K562 (cell line): ENCODE measurements at regions not wholly inside any gene's neighbourhood (a gene's known extent, or its start where the extent isn't known, plus 50 kb on each side); places are given as distances from the start of the nearest gene placed in this dataset.

Experiments
- ATAC-seq: fragments of 200-7000 bp; cut with Tn5 transposase; 3 replicates; pipeline ENCODE4 v1.9.1; 2020; ENCODE audit warnings: moderate library complexity
- BruUV-seq: library from RNA; stranded (reverse); fragments of 400-500 nt; replicated peaks from 2 replicates; lab custom pipeline; 2021; lab: Mats Ljungman, UMichigan
- CTCF ChIA-PET: fragments of 300-600 bp; formaldehyde crosslinking; extraction: SDS; loops from one replicate; lab custom pipeline; 2021; ENCODE audit warnings: low intra/inter-chr PET ratio; lab: Yijun Ruan, JAX
- POLR2A ChIA-PET: fragments of 300-600, 350-650 bp; sonication (Branson Sonifier 250); formaldehyde crosslinking; extraction: SDS; loops from one replicate; lab custom pipeline; 2021; ENCODE audit warnings: antibody characterized with exemption, inconsistent platforms; lab: Yijun Ruan, JAX
- DNase-seq, 4 experiments: peaks; one replicate each; pipeline versions ENCODE4 v3.0.0 to v3.0.0-alpha.2; 2011 to 2018; ENCODE audit warnings: low spot score in 3 of 4, mixed read lengths in 3 of 4; ENCODE audit errors: extremely low read depth in 1 of 4
- FAIRE-seq: peaks from 2 replicates; lab custom pipeline; 2011; peaks lifted over from hg19 to GRCh38; lab: Jason Lieb, UNC
- H2AFZ ChIP-seq: 2 replicates; pipeline ENCODE4 v1.6.0; 2011; ENCODE audit warnings: low read depth, low read length, control low read depth, inconsistent platforms
- H3K27ac ChIP-seq: fragments of 200-600 bp; 3 replicates; pipeline ENCODE4 v1.8.0; 2011; ENCODE audit warnings: low read depth, mild to moderate bottlenecking, control low read depth, inconsistent platforms, low read length, moderate library complexity, mixed read lengths; ENCODE audit errors: extremely low read depth
- H3K27me3 ChIP-seq, 2 experiments: fragments of 300-600 bp in 1 of 2; 2 replicates in 1 of 2; 3 replicates in 1 of 2; pipeline versions ENCODE4 v1.6.0 to v1.8.0; 2011; ENCODE audit warnings: inconsistent platforms in 2 of 2, low read length in 2 of 2, mild to moderate bottlenecking in 1 of 2, mixed read lengths in 1 of 2, moderate library complexity in 1 of 2; ENCODE audit not compliant: control insufficient read depth in 2 of 2, insufficient read depth in 2 of 2
- H3K36me3 ChIP-seq: fragments of 300-600 bp; 3 replicates; pipeline ENCODE4 v1.8.0; 2011; ENCODE audit warnings: mild to moderate bottlenecking, low read length, inconsistent platforms; ENCODE audit not compliant: control insufficient read depth, insufficient read depth
- H3K4me1 ChIP-seq, 2 experiments: fragments of 200-600 bp in 1 of 2; replicated peaks in 1 of 2; 2 replicates in 1 of 2; 3 replicates in 1 of 2; pipeline versions ENCODE4 v1.5.1 to v1.8.0; 2011; ENCODE audit warnings: inconsistent platforms in 2 of 2, low read length in 2 of 2, mild to moderate bottlenecking in 1 of 2, mixed read lengths in 1 of 2, moderate library complexity in 1 of 2; ENCODE audit not compliant: control insufficient read depth in 2 of 2, insufficient read depth in 2 of 2
- H3K4me2 ChIP-seq: 2 replicates; pipeline ENCODE4 v1.6.1; 2011; ENCODE audit warnings: low read length, control low read depth, inconsistent platforms, mixed read lengths; ENCODE audit not compliant: insufficient read depth
- H3K4me3 ChIP-seq: fragments of 200-600 bp; sonication (generic), shearing (Covaris generic); 2 replicates; pipeline ENCODE4 v1.5.1; 2016; ENCODE audit warnings: control low read depth, inconsistent platforms
- H3K79me2 ChIP-seq: fragments of 200-600 bp; 3 replicates; pipeline ENCODE4 v1.8.0; 2011; ENCODE audit warnings: low read length, inconsistent platforms; ENCODE audit not compliant: control insufficient read depth, insufficient read depth
- H3K9ac ChIP-seq, 2 experiments: 2 replicates each; pipeline versions ENCODE4 v1.6.0 to v1.6.1; 2011; ENCODE audit warnings: low read depth in 2 of 2, low read length in 2 of 2, control low read depth in 1 of 2, inconsistent platforms in 1 of 2, mild to moderate bottlenecking in 1 of 2, mixed read lengths in 1 of 2; ENCODE audit not compliant: insufficient read depth in 1 of 2
- H3K9me1 ChIP-seq: one replicate; pipeline ENCODE4 v1.6.0; 2011; ENCODE audit warnings: inconsistent platforms, mild to moderate bottlenecking, low read length, moderate library complexity; ENCODE audit not compliant: control insufficient read depth, insufficient read depth
- H3K9me3 ChIP-seq: replicated peaks from 2 replicates; pipeline ENCODE4 v1.5.1; 2011; ENCODE audit warnings: low read depth, low read length, inconsistent platforms; ENCODE audit not compliant: control insufficient read depth, insufficient read depth
- H4K20me1 ChIP-seq: replicated peaks from 2 replicates; pipeline ENCODE4 v1.6.1; 2011; ENCODE audit warnings: low read length, inconsistent platforms, mixed read lengths; ENCODE audit not compliant: control insufficient read depth, insufficient read depth
- RBM15 ChIP-seq: fragments of 200-400 bp; formaldehyde crosslinking; IDR thresholded peaks from 2 replicates; pipeline ENCODE4 v1.6.1; 2018; ENCODE audit warnings: mild to moderate bottlenecking, low read length, moderate library complexity; ENCODE audit not compliant: insufficient read depth
- SIN3A ChIP-seq, 2 experiments: fragments of 150-350 bp in 1 of 2; IDR thresholded peaks; 2 replicates each; pipeline ENCODE4 v1.6.1; 2011 to 2016; ENCODE audit warnings: borderline replicate concordance in 2 of 2, low read depth in 2 of 2, low read length in 2 of 2, mild to moderate bottlenecking in 2 of 2, moderate library complexity in 2 of 2; ENCODE audit not compliant: control insufficient read depth in 1 of 2
- U2AF2 ChIP-seq: fragments of 200-400 bp; formaldehyde crosslinking; optimal IDR thresholded peaks from 2 replicates; pipeline ENCODE3; 2017; ENCODE audit warnings: low read depth, mild to moderate bottlenecking, low read length
- ZBTB17 ChIP-seq: fragments of 450-650 bp; formaldehyde crosslinking; IDR thresholded peaks from 2 replicates; pipeline ENCODE4 v1.4.0; 2020; ENCODE audit warnings: mild to moderate bottlenecking
- ZNF830 ChIP-seq: fragments of 250-450 bp; sonication (Bioruptor Pico); IDR thresholded peaks from 2 replicates; pipeline ENCODE4 v1.5.0; 2021; ENCODE audit warnings: mild to moderate bottlenecking
- WGBS: fragments of 100-300 bp; shearing (Covaris generic); methylation state at CpG from one replicate; pipeline ENCODE4 v1.1.6; 2016; ENCODE audit warnings: low coverage, mixed read lengths; ENCODE audit not compliant: insufficient coverage; ENCODE audit errors: missing lambda C conversion rate; 5-methylcytosine and 5-hydroxymethylcytosine counted together
- in situ Hi-C: fragments of 300-500 bp; cut with MboI; formaldehyde crosslinking; loops from 4 replicates; pipeline ENCODE4 v1.15.0; 2018; ENCODE audit warnings: inconsistent platforms, mixed read lengths
- intact Hi-C: fragments of 100-400 bp; cut with micrococcal nuclease; formaldehyde crosslinking; loops from 2 replicates; pipeline ENCODE4 v1.14.2; 2022

DNA sequence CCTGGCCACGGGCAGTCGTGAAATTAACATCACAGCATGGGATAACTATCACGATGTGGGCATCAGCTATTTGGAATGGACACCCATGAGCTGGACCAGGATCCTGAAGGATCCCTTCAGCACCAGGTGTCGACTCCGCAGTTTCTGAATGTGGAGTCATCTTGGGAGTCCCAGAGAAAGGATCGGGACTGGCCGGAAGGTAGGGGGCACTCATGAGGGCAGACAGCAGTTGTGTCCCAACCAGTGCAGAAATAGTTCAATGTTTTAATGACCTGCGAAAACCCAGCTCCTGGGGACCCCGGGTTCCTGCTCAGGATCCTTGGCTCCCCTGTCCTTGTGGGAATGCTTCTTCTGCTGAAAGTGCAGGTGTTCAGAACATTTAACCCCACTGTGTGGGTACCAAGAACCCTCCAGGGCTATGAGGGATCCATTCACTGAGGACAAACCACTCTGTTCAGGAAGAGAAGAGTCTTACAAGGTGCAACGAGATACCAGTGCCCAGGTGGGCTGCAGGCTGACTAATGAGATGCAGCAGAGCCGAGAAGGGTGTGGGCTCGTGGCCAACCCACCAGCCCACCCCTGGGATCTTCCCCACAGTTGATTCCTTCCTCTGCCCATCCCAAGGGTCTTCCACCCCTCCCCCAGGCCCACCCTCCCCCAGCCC is 154.8 kb downstream of the SALL1 start (continued):
- TF ChIP-seq ZNF830: no peak
- TF ChIP-seq U2AF2: no peak
- TF ChIP-seq, all 486 proteins: peak for 0

DNA sequence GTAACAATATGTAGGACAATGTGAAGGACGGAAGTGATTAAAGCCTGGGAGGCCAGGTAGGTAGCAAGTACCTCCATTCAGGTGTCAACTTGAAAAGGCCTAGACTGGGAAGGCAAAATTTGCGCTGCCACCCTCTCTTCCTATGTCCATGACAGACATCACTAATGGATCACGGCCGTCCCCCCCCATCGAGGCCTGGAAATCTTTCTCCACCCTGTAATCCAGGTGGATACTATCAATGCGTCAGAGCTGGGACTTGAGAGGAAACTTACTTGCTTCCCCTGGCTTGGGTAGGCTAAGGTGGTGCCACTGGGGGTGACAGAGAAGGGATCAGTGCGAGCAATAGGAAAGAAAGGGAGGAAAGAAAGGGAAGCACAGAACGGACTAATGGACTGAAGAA is 156.1 kb downstream of the SALL1 start:
- Histone ChIP-seq H3K9me3 (no peaks in the 10 kb centered on the region), H3K4me1 (no peaks in the 10 kb centered on the region), H3K9me1 (no peaks in the 10 kb centered on the region), H4K20me1 (no peaks in the 10 kb centered on the region), H2AFZ (no peak overlapping the region), H3K4me3 (no peak overlapping the region), H3K79me2 (no peaks in the 10 kb centered on the region), H3K36me3 (no peaks in the 10 kb centered on the region), H3K27ac (no peak overlapping the region)
- in situ Hi-C loops (no loop called here), intact Hi-C loops (no loop called here)
- FAIRE-seq (no peak), DNase-seq (no peak)
- 0 out of 2 replicates have a peak, but pooled peaks have one; percentile 61 for TF ChIP-seq ZBTB17 (CRISPR knock-in tag)
- no peak for TF ChIP-seq RBM15
- TF ChIP-seq SIN3A (IDR thresholded peaks at IDR 0.05; ENCODE audit: borderline replicate concordance in 2 of 2, control insufficient read depth in 1 of 2, low read depth in 2 of 2, low read length in 2 of 2): no peak
- TF ChIP-seq, all 486 proteins: peak for 1
- CTCF ChIA-PET: no interaction called here
- WGBS: 1% methylated on average over 7 of the region's 8 CpGs
- H3K27me3 ChIP-seq: peaks cover 0 to 24% of the 10 kb centered on the region in 2 experiments; a peak in 3 of 5 replicates
- no peak for ATAC-seq
- BruUV-seq: no TSS peak
- H3K9ac ChIP-seq: no peak overlapping the region
- H3K4me2 ChIP-seq: no peak overlapping the region
- POLR2A ChIA-PET: no interaction called here
